T-helper 2 cell treated with Interferon-gamma antibody and Interleukin-4, amounts not matched to agents 5 μg/mL and 100 μg/mL, for 36 hours (primary cell): ENCODE measurements at regions not wholly inside any gene's neighbourhood (a gene's known extent, or its start where the extent isn't known, plus 50 kb on each side); places are given as distances from the start of the nearest gene placed in this dataset.

Experiments used
- DNase-seq: peaks from one replicate; pipeline ENCODE4 v3.0.0; 2021; ENCODE audit warnings: low spot score
- H3K27ac Mint-ChIP-seq: one replicate; pipeline ENCODE4 v1.8.0; 2021; ENCODE audit warnings: mild to moderate bottlenecking, mixed read lengths
- H3K27me3 Mint-ChIP-seq: one replicate; pipeline ENCODE4 v1.8.0; 2021; ENCODE audit warnings: low read depth, mixed read lengths
- H3K36me3 Mint-ChIP-seq: one replicate; pipeline ENCODE4 v1.8.0; 2021; ENCODE audit warnings: low read depth, mixed read lengths
- H3K4me1 Mint-ChIP-seq: one replicate; pipeline ENCODE4 v1.8.0; 2021; ENCODE audit warnings: low read depth, mixed read lengths
- H3K4me3 Mint-ChIP-seq: one replicate; pipeline ENCODE4 v1.8.0; 2022; ENCODE audit warnings: mild to moderate bottlenecking, moderate library complexity, mixed read lengths
- H3K9me3 Mint-ChIP-seq: one replicate; pipeline ENCODE4 v1.8.0; 2021; ENCODE audit warnings: mixed read lengths

- peaks cover 3% of the 10 kb centered on the region for H3K4me1 Mint-ChIP-seq
Measured at GRCh38 chr16:85546585-85547447, 66.3 kb upstream of the GSE1 start.

GRCh38 chr16:85548375-85548774, 64.7 kb upstream of the GSE1 start:
- Mint-ChIP-seq H3K9me3 (no peaks in the 10 kb centered on the region), H3K36me3 (no peaks in the 10 kb centered on the region), H3K4me3 (no peak overlapping the region), H3K27me3 (peaks cover 4% of the 10 kb centered on the region), H3K27ac (no peak overlapping the region), H3K4me1 (peaks cover 7% of the 10 kb centered on the region)
- no peak for DNase-seq

More at GRCh38 chr16:85546585-85547447, 66.3 kb upstream of the GSE1 start:
- no peak overlapping the region for H3K4me3 Mint-ChIP-seq
- no peak overlapping the region for H3K27ac Mint-ChIP-seq
- no peaks in the 10 kb centered on the region for H3K9me3 Mint-ChIP-seq
- H3K27me3 Mint-ChIP-seq: no peaks in the 10 kb centered on the region
- H3K36me3 Mint-ChIP-seq: no peaks in the 10 kb centered on the region
- no peak for DNase-seq

- H3K36me3 Mint-ChIP-seq: peaks cover 4% of the 10 kb centered on the region
- H3K9me3 Mint-ChIP-seq: no peaks in the 10 kb centered on the region
- peaks cover 15% of the 10 kb centered on the region for H3K4me1 Mint-ChIP-seq
- H3K27me3 Mint-ChIP-seq: peaks cover 4% of the 10 kb centered on the region
- H3K27ac Mint-ChIP-seq: no peak overlapping the region
- no peak overlapping the region for H3K4me3 Mint-ChIP-seq
- no peak for DNase-seq
Measured at GRCh38 chr16:85549766-85550421, 63.2 kb upstream of the GSE1 start.

- Mint-ChIP-seq H3K27me3 (peaks cover 4% of the 10 kb centered on the region), H3K36me3 (peaks cover 4% of the 10 kb centered on the region), H3K9me3 (no peaks in the 10 kb centered on the region), H3K4me1 (peaks cover 15% of the 10 kb centered on the region), H3K27ac (no peak overlapping the region), H3K4me3 (no peak overlapping the region)
- no peak for DNase-seq
Measured at GRCh38 chr16:85550422-85550864, 62.7 kb upstream of the GSE1 start.

GRCh38 chr16:85550953-85551924, 61.9 kb upstream of the GSE1 start:
- H3K27ac Mint-ChIP-seq: peak overlapping the region; percentile 20
- peaks cover 15% of the 10 kb centered on the region for H3K4me1 Mint-ChIP-seq
- DNase-seq: no peak

GRCh38 chr16:85552980-85553435, 60.1 kb upstream of the GSE1 start:
- DNase-seq: no peak
- peak overlapping the region; percentile 67 for H3K27ac Mint-ChIP-seq

More at GRCh38 chr16:85550953-85551924, 61.9 kb upstream of the GSE1 start:
- peaks cover 5% of the 10 kb centered on the region for H3K36me3 Mint-ChIP-seq
- no peaks in the 10 kb centered on the region for H3K9me3 Mint-ChIP-seq
- H3K27me3 Mint-ChIP-seq: peaks cover 4% of the 10 kb centered on the region
- peak overlapping the region; percentile 45 for H3K4me3 Mint-ChIP-seq

GRCh38 chr16:85553436-85554113, 59.5 kb upstream of the GSE1 start:
- H3K9me3 Mint-ChIP-seq: no peaks in the 10 kb centered on the region
- H3K36me3 Mint-ChIP-seq: peaks cover 5% of the 10 kb centered on the region
- DNase-seq: peak; percentile 42
- H3K4me3 Mint-ChIP-seq: peak overlapping the region; percentile 97
- H3K27me3 Mint-ChIP-seq: peaks cover 4% of the 10 kb centered on the region
- peak overlapping the region; percentile 99 for H3K27ac Mint-ChIP-seq
- peaks cover 29% of the 10 kb centered on the region for H3K4me1 Mint-ChIP-seq

More at GRCh38 chr16:85552980-85553435, 60.1 kb upstream of the GSE1 start:
- Mint-ChIP-seq H3K4me1 (peaks cover 23% of the 10 kb centered on the region), H3K4me3 (peak overlapping the region; percentile 71), H3K36me3 (peaks cover 5% of the 10 kb centered on the region), H3K9me3 (no peaks in the 10 kb centered on the region), H3K27me3 (peaks cover 4% of the 10 kb centered on the region)

- peaks cover 35% of the 10 kb centered on the region for H3K4me1 Mint-ChIP-seq
- peak overlapping the region; percentile 97 for H3K4me3 Mint-ChIP-seq
- peak overlapping the region; percentile 99 for H3K27ac Mint-ChIP-seq
- peak; percentile 85 for DNase-seq
- H3K36me3 Mint-ChIP-seq: peaks cover 5% of the 10 kb centered on the region
- no peaks in the 10 kb centered on the region for H3K9me3 Mint-ChIP-seq
- H3K27me3 Mint-ChIP-seq: peaks cover 4% of the 10 kb centered on the region
Measured at GRCh38 chr16:85554114-85554888, 58.8 kb upstream of the GSE1 start.

- peak; percentile 72 for DNase-seq
- Mint-ChIP-seq H3K27me3 (peaks cover 4% of the 10 kb centered on the region), H3K4me3 (peak overlapping the region; percentile 92), H3K9me3 (no peaks in the 10 kb centered on the region), H3K4me1 (peaks cover 39% of the 10 kb centered on the region), H3K36me3 (peaks cover 5% of the 10 kb centered on the region), H3K27ac (peak overlapping the region; percentile 96)
Measured at GRCh38 chr16:85554889-85555718, 58.0 kb upstream of the GSE1 start.

- Mint-ChIP-seq H3K27me3 (peaks cover 4% of the 10 kb centered on the region), H3K27ac (peak overlapping the region; percentile 96), H3K4me1 (peaks cover 39% of the 10 kb centered on the region), H3K9me3 (no peaks in the 10 kb centered on the region), H3K4me3 (peak overlapping the region; percentile 92), H3K36me3 (peaks cover 5% of the 10 kb centered on the region)
- DNase-seq: no peak
Measured at GRCh38 chr16:85555719-85556455, 57.2 kb upstream of the GSE1 start.

- H3K4me3 Mint-ChIP-seq: peak overlapping the region; percentile 82
- H3K4me1 Mint-ChIP-seq: peaks cover 38% of the 10 kb centered on the region
- peaks cover 5% of the 10 kb centered on the region for H3K36me3 Mint-ChIP-seq
- peak; percentile 63 for DNase-seq
- peaks cover 4% of the 10 kb centered on the region for H3K27me3 Mint-ChIP-seq
- no peaks in the 10 kb centered on the region for H3K9me3 Mint-ChIP-seq
- H3K27ac Mint-ChIP-seq: peak overlapping the region; percentile 78
Measured at GRCh38 chr16:85556456-85557082, 56.6 kb upstream of the GSE1 start.
